Thoracic aorta (tissue), 2 donors: ENCODE measurements at regions not wholly inside any gene's neighbourhood (a gene's known extent, or its start where the extent isn't known, plus 50 kb on each side); places are given as distances from the start of the nearest gene placed in this dataset.
A peak's percentile ranks its signal among the peaks of the same experiment; 100 is the strongest.

Experiments
- ATAC-seq: fragments of 150-250 bp; one replicate; pipeline ENCODE4 v1.8.0; 2017; ENCODE audit warnings: low read depth; ENCODE audit not compliant: insufficient number of reproducible peaks, low FRiP score
- DNase-seq: peaks from one replicate; pipeline ENCODE4 v3.0.0-alpha.2; 2020; ENCODE audit warnings: low spot score
- H3K27ac ChIP-seq, 2 donors: fragments of 200-600 bp; sonication (generic); 1 replicate in 1 of 2; 2 replicates in 1 of 2; pipeline ENCODE4 v1.5.1; 2016; ENCODE audit warnings: mild to moderate bottlenecking in 2 of 2, moderate library complexity in 2 of 2
- H3K27me3 ChIP-seq: fragments of 200-600 bp; sonication (generic); replicated peaks from 2 replicates; pipeline ENCODE4 v1.6.0; 2016; ENCODE audit warnings: mild to moderate bottlenecking; ENCODE audit not compliant: insufficient read depth
- H3K36me3 ChIP-seq: fragments of 200-600 bp; sonication (generic); one replicate; pipeline ENCODE4 v1.5.1; 2016
- H3K4me1 ChIP-seq, 2 donors: fragments of 200-600 bp; sonication (generic); 1 replicate in 1 of 2; 2 replicates in 1 of 2; pipeline versions ENCODE4 v1.5.1 to v1.6.0; 2016; ENCODE audit warnings: low read depth in 2 of 2, mild to moderate bottlenecking in 1 of 2; ENCODE audit not compliant: control insufficient read depth in 1 of 2
- H3K4me3 ChIP-seq: fragments of 200-600 bp; sonication (generic); 2 replicates; pipeline ENCODE4 v1.5.1; 2016; ENCODE audit warnings: mild to moderate bottlenecking
- H3K9me3 ChIP-seq: fragments of 200-600 bp; sonication (generic); 2 replicates; pipeline ENCODE4 v1.5.1; 2016
- CTCF ChIP-seq: fragments of 200-600 bp; sonication (generic); IDR thresholded peaks from one replicate; pipeline ENCODE4 v1.5.1; 2019; ENCODE audit warnings: antibody characterized with exemption

- Histone ChIP-seq H3K27me3 (no peaks in the 10 kb centered on the region), H3K36me3 (no peaks in the 10 kb centered on the region), H3K4me1 (peaks cover 10 to 14% of the 10 kb centered on the region in 2 donors), H3K9me3 (no peaks in the 10 kb centered on the region), H3K27ac (no peak overlapping the region), H3K4me3 (no peak overlapping the region)
- TF ChIP-seq CTCF, result no peak
- DNase-seq (no peak), ATAC-seq (no peak)
These were observed 108.0 kb upstream of the TARS1 start for GRCh38 chr5:33332804-33333203.

DNA sequence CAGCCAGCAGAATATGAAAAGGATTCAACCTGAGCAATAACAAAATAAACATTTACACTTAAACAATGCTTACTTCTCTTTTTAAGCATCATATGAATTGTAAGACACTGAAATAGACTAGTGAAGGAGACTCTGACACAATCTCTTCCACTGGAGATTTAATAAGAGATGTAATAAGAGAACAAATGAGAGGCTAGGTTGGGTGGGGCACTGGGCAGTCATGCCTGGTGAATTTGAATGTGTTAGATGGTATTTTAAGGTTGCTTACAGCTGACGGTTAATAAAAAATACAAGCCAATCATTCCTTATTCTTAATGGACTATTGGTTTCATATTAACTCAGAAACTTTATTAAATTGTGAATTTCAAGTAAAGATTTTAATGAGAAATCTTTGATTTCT, 105.9 kb upstream of the TARS1 start:
- H3K4me3 ChIP-seq, result no peak overlapping the region
- ATAC-seq (no peak), DNase-seq (no peak)
- no peaks in the 10 kb centered on the region for H3K36me3 ChIP-seq
- H3K27ac ChIP-seq, result no peak overlapping the region
- peaks cover 19 to 25% of the 10 kb centered on the region in 2 donors for H3K4me1 ChIP-seq
- H3K27me3 ChIP-seq, result no peaks in the 10 kb centered on the region
- no peak for TF ChIP-seq CTCF
- H3K9me3 ChIP-seq, result no peaks in the 10 kb centered on the region

DNA sequence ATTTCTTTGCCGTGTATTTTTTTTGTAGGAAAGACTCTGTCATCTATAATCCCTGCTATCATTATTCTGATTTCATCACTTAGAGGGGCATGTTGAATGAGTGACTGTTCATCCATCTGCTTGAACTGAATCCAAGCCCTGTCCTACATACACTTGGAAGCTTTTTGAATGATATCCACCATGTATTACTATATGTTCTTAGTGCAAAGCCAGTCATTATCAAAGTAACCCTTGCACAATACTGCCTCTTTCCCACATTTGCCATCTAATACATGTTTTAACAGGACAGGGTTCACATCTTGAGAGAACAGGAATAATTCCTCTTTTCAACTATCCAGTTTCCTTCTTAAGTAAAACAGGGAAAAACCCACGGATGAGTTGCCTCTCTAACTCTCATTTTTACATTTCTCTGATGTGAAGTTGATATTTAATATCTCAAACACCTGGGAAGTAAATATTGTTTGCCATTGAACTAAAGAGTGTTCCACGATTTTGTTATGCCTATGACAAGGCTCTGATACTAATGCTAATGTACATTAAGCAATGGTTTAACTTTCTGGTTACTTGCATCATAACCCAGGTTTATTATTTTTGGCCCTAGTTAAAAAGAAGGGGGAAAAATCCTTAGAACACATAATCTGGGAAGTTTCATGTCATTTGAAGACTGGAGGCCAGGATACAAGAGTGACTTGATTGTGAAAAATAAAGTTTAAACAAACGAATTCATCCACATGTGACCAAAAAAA, 103.7 kb upstream of the TARS1 start:
- Histone ChIP-seq H3K9me3 (no peaks in the 10 kb centered on the region), H3K27me3 (no peaks in the 10 kb centered on the region), H3K36me3 (no peaks in the 10 kb centered on the region), H3K4me3 (no peak overlapping the region), H3K27ac (peak overlapping the region; percentile 15 to 39), H3K4me1 (peaks cover 19 to 38% of the 10 kb centered on the region in 2 donors)
- TF ChIP-seq CTCF, result no peak
- no peak for ATAC-seq
- DNase-seq, result no peak

GRCh38 chr5:33337637-33337992, 103.2 kb upstream of the TARS1 start:
- peak overlapping the region; percentile 15 to 39 for H3K27ac ChIP-seq
- no peaks in the 10 kb centered on the region for H3K9me3 ChIP-seq
- DNase-seq (no peak), ATAC-seq (no peak)
- H3K4me1 ChIP-seq, result peaks cover 19 to 39% of the 10 kb centered on the region in 2 donors
- TF ChIP-seq CTCF, result no peak
- no peaks in the 10 kb centered on the region for H3K36me3 ChIP-seq
- H3K27me3 ChIP-seq, result no peaks in the 10 kb centered on the region
- no peak overlapping the region for H3K4me3 ChIP-seq

DNA sequence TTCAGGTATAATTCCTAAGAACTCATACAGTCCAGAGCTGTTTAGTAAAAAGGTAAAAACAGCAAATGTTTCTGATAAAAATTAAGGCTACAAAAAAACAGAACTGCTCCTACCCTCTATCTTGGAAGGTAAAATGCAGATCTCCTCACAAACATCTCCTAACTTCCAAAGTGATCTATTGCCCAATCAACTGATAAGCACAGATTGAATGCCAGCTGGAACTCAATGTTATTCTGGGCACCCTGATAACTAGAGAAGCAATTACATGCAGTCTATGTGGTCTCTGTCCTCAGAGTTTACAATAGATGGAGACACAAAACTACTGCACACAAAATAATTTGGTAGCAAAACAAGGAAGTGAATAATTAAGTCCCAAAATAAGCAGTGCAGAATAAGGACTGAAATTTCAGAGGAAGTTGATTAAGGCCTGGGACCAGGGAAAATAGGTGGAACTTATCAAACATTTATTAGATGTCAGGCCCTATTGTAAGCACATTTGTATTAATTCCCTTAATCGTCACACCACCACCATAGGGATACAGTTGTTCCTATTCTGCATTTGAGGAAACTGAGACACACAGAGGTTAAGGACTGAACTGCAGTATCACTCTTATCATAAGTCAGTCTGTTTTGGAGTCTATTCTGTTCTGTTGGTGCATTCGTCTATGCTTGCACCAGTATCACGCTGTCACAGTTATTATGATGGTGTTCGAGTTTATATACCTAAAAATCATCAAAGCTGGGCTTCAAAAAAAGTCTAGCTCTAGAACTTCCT, 102.2 kb upstream of the TARS1 start:
- peak overlapping the region; percentile 15 to 39 for H3K27ac ChIP-seq
- no peak for DNase-seq
- H3K36me3 ChIP-seq, result no peaks in the 10 kb centered on the region
- no peak overlapping the region for H3K4me3 ChIP-seq
- TF ChIP-seq CTCF, result no peak
- ATAC-seq, result no peak
- no peaks in the 10 kb centered on the region for H3K9me3 ChIP-seq
- H3K4me1 ChIP-seq, result peaks cover 23 to 48% of the 10 kb centered on the region in 2 donors
- no peaks in the 10 kb centered on the region for H3K27me3 ChIP-seq
